MCF 10A (cell line): ENCODE measurements at regions not wholly inside any gene's neighbourhood (a gene's known extent, or its start where the extent isn't known, plus 50 kb on each side); places are given as distances from the start of the nearest gene placed in this dataset.
A peak's percentile ranks its signal among the peaks of the same experiment; 100 is the strongest.

ENCODE experiments used
- BruUV-seq: library from RNA; stranded (reverse); fragments of 400-500 nt; replicated peaks from 2 replicates; lab custom pipeline; 2021; lab: Mats Ljungman, UMichigan
- CTCF ChIA-PET: fragments of 300-600 bp; sonication (Branson Sonifier 250); formaldehyde crosslinking; extraction: SDS; loops from one replicate; lab custom pipeline; 2021; ENCODE audit warnings: antibody characterized with exemption, inconsistent platforms; lab: Yijun Ruan, JAX
- POLR2A ChIA-PET: fragments of 300-600, 350-650 bp; sonication (Branson Sonifier 250); formaldehyde crosslinking; extraction: SDS; loops from one replicate; lab custom pipeline; 2020; ENCODE audit warnings: antibody characterized with exemption, inconsistent platforms; lab: Yijun Ruan, JAX
- DNase-seq: peaks from one replicate; pipeline ENCODE4 v3.0.0-alpha.2; 2018; ENCODE audit not compliant: unreplicated experiment
- H3K27ac Mint-ChIP-seq: one replicate; pipeline ENCODE4 v1.8.0; 2022; ENCODE audit warnings: mild to moderate bottlenecking, low read depth, mixed read lengths; ENCODE audit not compliant: unreplicated experiment
- H3K27me3 Mint-ChIP-seq: one replicate; pipeline ENCODE4 v1.8.0; 2022; ENCODE audit warnings: mixed read lengths; ENCODE audit not compliant: insufficient read depth, unreplicated experiment
- H3K36me3 Mint-ChIP-seq: one replicate; pipeline ENCODE4 v1.8.0; 2022; ENCODE audit warnings: mild to moderate bottlenecking, moderate library complexity, mixed read lengths; ENCODE audit not compliant: insufficient read depth, unreplicated experiment
- H3K4me1 Mint-ChIP-seq: one replicate; pipeline ENCODE4 v1.8.0; 2022; ENCODE audit warnings: mixed read lengths; ENCODE audit not compliant: insufficient read depth, unreplicated experiment
- H3K4me3 Mint-ChIP-seq: one replicate; pipeline ENCODE4 v1.8.0; 2022; ENCODE audit warnings: mild to moderate bottlenecking, moderate library complexity, mixed read lengths; ENCODE audit not compliant: unreplicated experiment
- H3K9me3 Mint-ChIP-seq: one replicate; pipeline ENCODE4 v1.8.0; 2022; ENCODE audit warnings: mixed read lengths; ENCODE audit not compliant: unreplicated experiment
- intact Hi-C: fragments of 100-400 bp; cut with micrococcal nuclease; formaldehyde crosslinking; loops from 2 replicates; pipeline ENCODE4 v1.14.1; 2022
- TF ChIP-seq, protein P1 (sequence below): fragments of 200-600 bp; IDR thresholded peaks from one replicate; pipeline ENCODE4 v1.8.0; 2022; ENCODE audit warnings: antibody characterized with exemption, mild to moderate bottlenecking; ENCODE audit not compliant: unreplicated experiment

- H3K36me3 Mint-ChIP-seq, result no peaks in the 10 kb centered on the region
- H3K4me1 Mint-ChIP-seq, result peaks cover 14% of the 10 kb centered on the region
- POLR2A ChIA-PET, result no interaction called here
- intact Hi-C loops, result no loop called here
- no TSS peak for BruUV-seq
- H3K4me3 Mint-ChIP-seq, result no peak overlapping the region
- CTCF ChIA-PET, result no interaction called here
- no peaks in the 10 kb centered on the region for H3K9me3 Mint-ChIP-seq
- H3K27ac Mint-ChIP-seq, result peak overlapping the region; percentile 50
- TF ChIP-seq, protein P1, sequence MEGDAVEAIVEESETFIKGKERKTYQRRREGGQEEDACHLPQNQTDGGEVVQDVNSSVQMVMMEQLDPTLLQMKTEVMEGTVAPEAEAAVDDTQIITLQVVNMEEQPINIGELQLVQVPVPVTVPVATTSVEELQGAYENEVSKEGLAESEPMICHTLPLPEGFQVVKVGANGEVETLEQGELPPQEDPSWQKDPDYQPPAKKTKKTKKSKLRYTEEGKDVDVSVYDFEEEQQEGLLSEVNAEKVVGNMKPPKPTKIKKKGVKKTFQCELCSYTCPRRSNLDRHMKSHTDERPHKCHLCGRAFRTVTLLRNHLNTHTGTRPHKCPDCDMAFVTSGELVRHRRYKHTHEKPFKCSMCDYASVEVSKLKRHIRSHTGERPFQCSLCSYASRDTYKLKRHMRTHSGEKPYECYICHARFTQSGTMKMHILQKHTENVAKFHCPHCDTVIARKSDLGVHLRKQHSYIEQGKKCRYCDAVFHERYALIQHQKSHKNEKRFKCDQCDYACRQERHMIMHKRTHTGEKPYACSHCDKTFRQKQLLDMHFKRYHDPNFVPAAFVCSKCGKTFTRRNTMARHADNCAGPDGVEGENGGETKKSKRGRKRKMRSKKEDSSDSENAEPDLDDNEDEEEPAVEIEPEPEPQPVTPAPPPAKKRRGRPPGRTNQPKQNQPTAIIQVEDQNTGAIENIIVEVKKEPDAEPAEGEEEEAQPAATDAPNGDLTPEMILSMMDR, result no peak
- peak; percentile 21 for DNase-seq
- H3K27me3 Mint-ChIP-seq, result no peaks in the 10 kb centered on the region
Observed at GRCh38 chr6:104580452-104580851, 279.3 kb downstream of the HACE1 start.

DNA sequence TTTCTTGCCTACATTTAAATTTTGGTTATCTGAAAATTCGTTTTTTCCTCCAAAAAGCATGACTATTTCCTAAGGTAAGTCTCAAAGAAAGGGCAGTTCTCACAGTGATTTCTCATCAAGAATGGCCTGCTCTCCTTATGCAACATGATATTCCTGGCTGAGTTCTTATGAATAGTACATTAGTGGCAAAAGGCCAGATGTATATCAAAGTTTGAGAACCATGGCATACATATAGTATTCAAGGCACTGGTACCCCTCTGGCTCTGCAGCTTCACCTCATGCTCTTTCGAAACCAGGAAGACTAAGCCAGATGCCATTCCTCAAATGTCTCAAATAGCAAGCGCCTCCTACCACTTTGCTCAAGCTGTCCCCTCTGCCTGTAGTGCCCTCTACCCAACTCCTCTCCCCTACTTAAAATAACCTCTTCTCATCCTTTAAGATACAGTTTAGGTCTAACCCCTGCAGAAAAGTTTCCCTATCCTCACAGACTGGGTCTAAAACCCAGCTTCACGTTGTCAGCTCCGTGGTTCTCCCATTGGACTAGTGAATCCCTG lies 280.3 kb downstream of the HACE1 start:
- ChIA-PET POLR2A (interaction anchor here (1.3 kb wide), 1 partner anchor 9 kb away, joined by 3 read pairs; no protein-coding TSS in a partner anchor), CTCF (interaction anchor here (0.5 to 0.6 kb wide), 2 partner anchors 10 to 20 kb away, joined by 3 read pairs; no protein-coding TSS in a partner anchor)
- TF ChIP-seq, protein P1, result no peak
- Mint-ChIP-seq H3K27ac (peak overlapping the region; percentile 50), H3K4me1 (peaks cover 14% of the 10 kb centered on the region), H3K4me3 (peak overlapping the region; percentile 1), H3K9me3 (no peaks in the 10 kb centered on the region), H3K27me3 (no peaks in the 10 kb centered on the region), H3K36me3 (no peaks in the 10 kb centered on the region)
- no TSS peak for BruUV-seq
- DNase-seq, result peak; percentile 48
- intact Hi-C loops, result no loop called here

DNA sequence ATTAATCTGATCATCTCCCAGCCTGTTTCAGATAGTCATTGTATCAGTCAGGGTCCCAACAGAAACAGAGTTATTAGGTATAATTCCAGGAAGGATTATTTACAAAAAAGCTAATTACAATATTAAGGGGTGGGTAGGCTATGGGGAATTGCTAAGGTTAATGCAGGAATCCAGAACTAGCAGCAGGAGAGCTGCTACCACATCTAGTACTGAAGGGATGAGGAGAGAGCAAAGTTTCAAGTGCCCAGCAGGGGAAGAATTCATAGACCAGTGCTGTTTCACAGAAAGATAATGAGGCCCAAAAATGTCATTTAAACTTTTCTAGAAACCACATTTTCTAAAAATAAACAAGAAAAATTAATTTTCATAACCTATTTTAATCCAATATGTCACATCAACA lies 284.2 kb downstream of the HACE1 start:
- peaks cover 13% of the 10 kb centered on the region for H3K4me1 Mint-ChIP-seq
- no peak for DNase-seq
- no TSS peak for BruUV-seq
- no peaks in the 10 kb centered on the region for H3K27me3 Mint-ChIP-seq
- intact Hi-C loops, result no loop called here
- ChIA-PET CTCF (no interaction called here), POLR2A (no interaction called here)
- H3K4me3 Mint-ChIP-seq, result no peak overlapping the region
- no peaks in the 10 kb centered on the region for H3K9me3 Mint-ChIP-seq
- no peak overlapping the region for H3K27ac Mint-ChIP-seq
- H3K36me3 Mint-ChIP-seq, result no peaks in the 10 kb centered on the region
- TF ChIP-seq, protein P1, result no peak

DNA sequence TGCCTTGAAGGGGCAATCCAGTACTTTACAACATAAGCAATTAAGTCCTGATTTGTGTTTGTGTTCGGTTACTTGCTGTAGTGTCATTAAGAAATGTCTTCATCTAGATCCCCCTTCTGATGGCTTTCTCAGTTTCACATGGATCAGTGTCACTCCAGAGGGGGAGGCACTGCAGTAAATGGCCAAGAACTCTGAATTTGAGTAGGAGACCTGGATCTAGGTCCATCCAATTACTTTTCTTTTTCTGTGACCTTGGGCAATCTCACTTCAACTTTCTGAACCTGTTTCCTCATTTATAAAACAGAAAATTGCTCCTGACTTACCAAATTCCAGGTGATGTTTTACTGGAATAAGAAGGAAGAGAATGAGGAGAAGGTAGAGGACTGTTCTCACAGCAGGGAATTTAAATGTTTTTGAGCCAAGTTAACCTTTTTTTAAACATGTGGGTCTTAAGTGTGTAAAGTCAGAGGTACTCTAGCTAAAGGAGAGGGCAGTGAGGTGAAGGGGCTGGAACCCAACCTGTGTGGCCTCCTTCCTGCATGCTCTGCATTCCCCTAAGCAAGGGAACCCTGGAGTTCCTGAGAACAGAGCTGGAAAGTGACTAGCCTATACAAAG lies 285.5 kb downstream of the HACE1 start:
- H3K27ac Mint-ChIP-seq, result no peak overlapping the region
- H3K4me1 Mint-ChIP-seq, result peaks cover under 1% of the 10 kb centered on the region
- no peaks in the 10 kb centered on the region for H3K9me3 Mint-ChIP-seq
- CTCF ChIA-PET, result interaction anchor here (0.5 kb wide), 1 partner anchor 349 kb away, joined by 3 read pairs; no protein-coding TSS in a partner anchor
- no peaks in the 10 kb centered on the region for H3K27me3 Mint-ChIP-seq
- intact Hi-C loops, result no loop called here
- no peaks in the 10 kb centered on the region for H3K36me3 Mint-ChIP-seq
- no TSS peak for BruUV-seq
- no peak for DNase-seq
- H3K4me3 Mint-ChIP-seq, result no peak overlapping the region
- TF ChIP-seq, protein P1, result no peak
- POLR2A ChIA-PET, result interaction anchor here (0.9 kb wide), 1 partner anchor 12 kb away, joined by 5 read pairs; no protein-coding TSS in a partner anchor
